ENCODE measurements at regions not wholly inside any gene's neighbourhood (a gene's known extent, or its start where the extent isn't known, plus 50 kb on each side); places are given as distances from the start of the nearest gene placed in this dataset.

DNA sequence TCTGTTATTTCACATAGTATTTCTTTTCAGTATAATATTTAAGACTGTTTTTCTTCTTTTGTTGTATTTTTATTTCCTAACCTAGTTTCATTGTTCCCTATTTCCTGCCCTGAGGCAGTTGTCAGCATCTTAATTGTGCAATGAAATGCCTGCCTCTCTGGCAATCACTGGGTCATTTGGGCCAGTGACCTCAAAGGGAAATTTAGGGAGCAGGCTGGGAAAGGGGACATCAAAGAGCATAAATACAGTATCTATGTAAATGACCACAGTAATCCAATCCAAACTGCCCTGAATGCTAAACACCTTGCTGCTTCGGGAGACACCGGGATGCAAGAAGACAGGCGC lies 147.8 kb downstream of the TLR5 start:
- H3K4me3 ChIP-seq (ENCODE audit: insufficient read depth, low read depth, low read length): no peak overlapping the region
- FAIRE-seq (no peak), DNase-seq (ENCODE audit: low read depth) (no peak)
- no peaks in the 10 kb centered on the region for H4K20me1 ChIP-seq (ENCODE audit: insufficient read depth, low read length)
- H3K79me2 ChIP-seq (ENCODE audit: insufficient read depth, low read length): no peaks in the 10 kb centered on the region
- Mint-ChIP-seq H3K4me1 (ENCODE audit: low read depth, unreplicated experiment) (peaks cover 29% of the 10 kb centered on the region), H3K36me3 (ENCODE audit: low read depth, unreplicated experiment) (no peaks in the 10 kb centered on the region), H3K27ac (ENCODE audit: unreplicated experiment) (peak overlapping the region; percentile 61), H3K9me3 (ENCODE audit: unreplicated experiment) (no peaks in the 10 kb centered on the region), H3K4me3 (ENCODE audit: unreplicated experiment) (no peak overlapping the region), H3K27me3 (ENCODE audit: low read depth, unreplicated experiment) (no peaks in the 10 kb centered on the region)
- H3K36me3 ChIP-seq (ENCODE audit: insufficient read depth, low read length): no peaks in the 10 kb centered on the region
- H3K9me3 ChIP-seq (ENCODE audit: insufficient read depth, low read depth, low read length): no peaks in the 10 kb centered on the region
- H3K27ac ChIP-seq (ENCODE audit: low read depth, low read length): no peak overlapping the region
- no peaks in the 10 kb centered on the region for H3K27me3 ChIP-seq (ENCODE audit: insufficient read depth, low read length)
- H3K4me1 ChIP-seq (ENCODE audit: insufficient read depth, low read length): peaks cover 14% of the 10 kb centered on the region
- H2AFZ ChIP-seq (ENCODE audit: low read depth, low read length): no peak overlapping the region
- H3K4me2 ChIP-seq (ENCODE audit: low read length): peak overlapping the region; percentile 44
- H3K9ac ChIP-seq (ENCODE audit: low read length): no peak overlapping the region
- no peak for TF ChIP-seq EZH2 (IDR thresholded peaks at IDR 0.05; ENCODE audit: insufficient read depth, low read length)
- TF ChIP-seq, protein P1, sequence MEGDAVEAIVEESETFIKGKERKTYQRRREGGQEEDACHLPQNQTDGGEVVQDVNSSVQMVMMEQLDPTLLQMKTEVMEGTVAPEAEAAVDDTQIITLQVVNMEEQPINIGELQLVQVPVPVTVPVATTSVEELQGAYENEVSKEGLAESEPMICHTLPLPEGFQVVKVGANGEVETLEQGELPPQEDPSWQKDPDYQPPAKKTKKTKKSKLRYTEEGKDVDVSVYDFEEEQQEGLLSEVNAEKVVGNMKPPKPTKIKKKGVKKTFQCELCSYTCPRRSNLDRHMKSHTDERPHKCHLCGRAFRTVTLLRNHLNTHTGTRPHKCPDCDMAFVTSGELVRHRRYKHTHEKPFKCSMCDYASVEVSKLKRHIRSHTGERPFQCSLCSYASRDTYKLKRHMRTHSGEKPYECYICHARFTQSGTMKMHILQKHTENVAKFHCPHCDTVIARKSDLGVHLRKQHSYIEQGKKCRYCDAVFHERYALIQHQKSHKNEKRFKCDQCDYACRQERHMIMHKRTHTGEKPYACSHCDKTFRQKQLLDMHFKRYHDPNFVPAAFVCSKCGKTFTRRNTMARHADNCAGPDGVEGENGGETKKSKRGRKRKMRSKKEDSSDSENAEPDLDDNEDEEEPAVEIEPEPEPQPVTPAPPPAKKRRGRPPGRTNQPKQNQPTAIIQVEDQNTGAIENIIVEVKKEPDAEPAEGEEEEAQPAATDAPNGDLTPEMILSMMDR (IDR thresholded peaks at IDR 0.05; ENCODE audit: insufficient read depth, low read depth, low read length): no peak

- Mint-ChIP-seq H3K36me3 (ENCODE audit: low read depth, unreplicated experiment) (peaks cover 2% of the 10 kb centered on the region), H3K4me3 (ENCODE audit: unreplicated experiment) (no peak overlapping the region), H3K27me3 (ENCODE audit: low read depth, unreplicated experiment) (no peaks in the 10 kb centered on the region), H3K9me3 (ENCODE audit: unreplicated experiment) (no peaks in the 10 kb centered on the region), H3K4me1 (ENCODE audit: low read depth, unreplicated experiment) (peaks cover 29% of the 10 kb centered on the region), H3K27ac (ENCODE audit: unreplicated experiment) (no peak overlapping the region)
- Histone ChIP-seq H2AFZ (ENCODE audit: low read depth, low read length) (no peak overlapping the region), H3K36me3 (ENCODE audit: insufficient read depth, low read length) (no peaks in the 10 kb centered on the region), H3K27ac (ENCODE audit: low read depth, low read length) (no peak overlapping the region), H3K4me1 (ENCODE audit: insufficient read depth, low read length) (peaks cover 14% of the 10 kb centered on the region), H3K4me2 (ENCODE audit: low read length) (peak overlapping the region; percentile 44), H3K9me3 (ENCODE audit: insufficient read depth, low read depth, low read length) (no peaks in the 10 kb centered on the region), H3K27me3 (ENCODE audit: insufficient read depth, low read length) (no peaks in the 10 kb centered on the region), H3K79me2 (ENCODE audit: insufficient read depth, low read length) (no peaks in the 10 kb centered on the region), H3K4me3 (ENCODE audit: insufficient read depth, low read depth, low read length) (no peak overlapping the region), H3K9ac (ENCODE audit: low read length) (no peak overlapping the region), H4K20me1 (ENCODE audit: insufficient read depth, low read length) (no peaks in the 10 kb centered on the region)
- DNase-seq (ENCODE audit: low read depth): peak; percentile 3
- TF ChIP-seq EZH2 (IDR thresholded peaks at IDR 0.05; ENCODE audit: insufficient read depth, low read length): no peak
- TF ChIP-seq, protein P1 (IDR thresholded peaks at IDR 0.05; ENCODE audit: insufficient read depth, low read depth, low read length): no peak
- FAIRE-seq: no peak
Measured at GRCh38 chr1:222995620-222996309, 147.3 kb downstream of the TLR5 start.

DNA sequence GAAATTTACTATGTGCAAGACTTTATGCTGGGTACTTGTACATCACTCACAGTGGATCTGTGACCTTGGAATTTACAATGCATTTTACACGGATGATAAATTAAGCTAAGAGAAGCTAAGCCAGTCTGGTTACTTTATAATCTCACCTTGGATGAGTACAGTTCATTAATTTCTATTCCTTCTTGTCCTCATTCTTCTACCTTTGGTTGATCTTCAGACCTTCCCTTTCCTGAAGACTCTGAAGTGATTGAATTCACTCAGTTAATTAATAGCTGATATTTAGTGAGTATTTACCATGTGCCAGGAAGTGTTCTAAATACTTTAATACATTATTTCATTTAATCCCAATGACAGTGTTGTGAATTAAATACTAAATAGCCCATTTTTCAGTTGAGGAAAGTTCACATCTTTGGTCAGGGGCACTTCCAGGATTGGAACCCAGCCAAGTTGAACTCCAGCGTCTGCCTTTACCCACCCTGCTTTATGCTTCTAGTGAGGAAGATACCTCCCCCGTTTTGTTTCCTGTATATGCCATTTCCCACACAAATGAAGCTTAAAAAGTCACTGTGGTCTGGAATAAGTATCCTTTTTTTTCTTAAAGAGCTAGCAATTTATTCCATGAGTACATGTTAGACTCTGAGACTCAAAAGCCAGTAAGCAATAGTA lies 146.6 kb downstream of the TLR5 start:
- Histone ChIP-seq H3K79me2 (ENCODE audit: insufficient read depth, low read length) (no peaks in the 10 kb centered on the region), H3K27me3 (ENCODE audit: insufficient read depth, low read length) (no peaks in the 10 kb centered on the region), H3K27ac (ENCODE audit: low read depth, low read length) (no peak overlapping the region), H3K4me1 (ENCODE audit: insufficient read depth, low read length) (peaks cover 14% of the 10 kb centered on the region), H3K9ac (ENCODE audit: low read length) (no peak overlapping the region), H3K4me3 (ENCODE audit: insufficient read depth, low read depth, low read length) (no peak overlapping the region), H2AFZ (ENCODE audit: low read depth, low read length) (no peak overlapping the region), H3K4me2 (ENCODE audit: low read length) (no peak overlapping the region), H3K36me3 (ENCODE audit: insufficient read depth, low read length) (no peaks in the 10 kb centered on the region), H4K20me1 (ENCODE audit: insufficient read depth, low read length) (no peaks in the 10 kb centered on the region), H3K9me3 (ENCODE audit: insufficient read depth, low read depth, low read length) (no peaks in the 10 kb centered on the region)
- Mint-ChIP-seq H3K9me3 (ENCODE audit: unreplicated experiment) (no peaks in the 10 kb centered on the region), H3K36me3 (ENCODE audit: low read depth, unreplicated experiment) (peaks cover 2% of the 10 kb centered on the region), H3K27ac (ENCODE audit: unreplicated experiment) (no peak overlapping the region), H3K27me3 (ENCODE audit: low read depth, unreplicated experiment) (no peaks in the 10 kb centered on the region), H3K4me1 (ENCODE audit: low read depth, unreplicated experiment) (peaks cover 29% of the 10 kb centered on the region), H3K4me3 (ENCODE audit: unreplicated experiment) (no peak overlapping the region)
- TF ChIP-seq EZH2 (IDR thresholded peaks at IDR 0.05; ENCODE audit: insufficient read depth, low read length): no peak
- TF ChIP-seq, protein P1 (IDR thresholded peaks at IDR 0.05; ENCODE audit: insufficient read depth, low read depth, low read length): no peak
- DNase-seq (ENCODE audit: low read depth) (peak; percentile 1), FAIRE-seq (peak; percentile 50)
